RWPE2 (cell line): ENCODE measurements at regions not wholly inside any gene's neighbourhood (a gene's known extent, or its start where the extent isn't known, plus 50 kb on each side); places are given as distances from the start of the nearest gene placed in this dataset.

Experiments
- ATAC-seq: fragments of 200-7000 bp; cut with Tn5 transposase; 3 replicates; pipeline ENCODE4 v1.9.1; 2021; ENCODE audit warnings: low read depth
- DNase-seq: peaks from one replicate; pipeline ENCODE4 v3.0.0-alpha.2; 2020; ENCODE audit warnings: low spot score
- H3K27ac ChIP-seq: fragments of 450-650 bp; 2 replicates; pipeline ENCODE4 v1.5.1; 2017; ENCODE audit warnings: mild to moderate bottlenecking; ENCODE audit not compliant: poor library complexity, severe bottlenecking
- H3K27me3 ChIP-seq: fragments of 250-450 bp; sonication (Bioruptor Pico); 2 replicates; pipeline ENCODE4 v1.5.1; 2021; ENCODE audit warnings: mild to moderate bottlenecking, moderate library complexity; ENCODE audit not compliant: insufficient read depth, poor library complexity, severe bottlenecking
- H3K36me3 ChIP-seq: fragments of 250-450 bp; sonication (Bioruptor Pico); 2 replicates; pipeline ENCODE4 v1.5.1; 2020; ENCODE audit warnings: low read depth, mild to moderate bottlenecking, moderate library complexity
- H3K4me1 ChIP-seq: fragments of 250-450 bp; sonication (Bioruptor Pico); 2 replicates; pipeline ENCODE4 v1.5.1; 2021; ENCODE audit warnings: mild to moderate bottlenecking, moderate library complexity; ENCODE audit not compliant: insufficient read depth, poor library complexity, severe bottlenecking
- H3K4me3 ChIP-seq: fragments of 250-450 bp; sonication (Bioruptor Pico); 2 replicates; pipeline ENCODE4 v1.5.1; 2021; ENCODE audit warnings: mild to moderate bottlenecking, moderate library complexity; ENCODE audit not compliant: severe bottlenecking
- H3K9me3 ChIP-seq: fragments of 250-450 bp; sonication (Bioruptor Pico); 2 replicates; pipeline ENCODE4 v1.5.1; 2021; ENCODE audit warnings: mild to moderate bottlenecking, moderate library complexity; ENCODE audit not compliant: severe bottlenecking
- TF ChIP-seq, protein P1 (sequence below): fragments of 450-650 bp; IDR thresholded peaks from one replicate; pipeline ENCODE4 v1.5.1; 2017; ENCODE audit warnings: mild to moderate bottlenecking, moderate library complexity; ENCODE audit not compliant: poor library complexity, severe bottlenecking

DNA sequence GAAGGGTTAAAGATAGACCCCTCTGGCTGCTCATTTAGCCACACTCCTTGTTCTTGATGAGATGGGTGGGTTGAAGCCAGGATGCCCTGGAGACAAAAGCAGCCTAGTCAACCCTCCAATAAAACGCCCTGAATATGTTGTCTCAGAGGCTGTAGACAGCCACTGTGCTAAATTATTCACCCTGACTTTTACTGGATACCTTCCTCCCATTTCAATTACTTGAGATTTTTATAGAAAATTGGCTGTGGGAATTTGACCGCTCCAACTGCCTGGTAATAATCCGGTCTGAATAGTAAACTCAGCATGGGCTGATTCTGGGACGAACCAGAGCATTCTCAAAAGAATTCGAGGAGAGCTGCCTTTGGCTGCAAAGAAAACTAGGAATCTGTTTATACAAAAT is 104.2 kb downstream of the SNX18 start:
- TF ChIP-seq, protein P1, sequence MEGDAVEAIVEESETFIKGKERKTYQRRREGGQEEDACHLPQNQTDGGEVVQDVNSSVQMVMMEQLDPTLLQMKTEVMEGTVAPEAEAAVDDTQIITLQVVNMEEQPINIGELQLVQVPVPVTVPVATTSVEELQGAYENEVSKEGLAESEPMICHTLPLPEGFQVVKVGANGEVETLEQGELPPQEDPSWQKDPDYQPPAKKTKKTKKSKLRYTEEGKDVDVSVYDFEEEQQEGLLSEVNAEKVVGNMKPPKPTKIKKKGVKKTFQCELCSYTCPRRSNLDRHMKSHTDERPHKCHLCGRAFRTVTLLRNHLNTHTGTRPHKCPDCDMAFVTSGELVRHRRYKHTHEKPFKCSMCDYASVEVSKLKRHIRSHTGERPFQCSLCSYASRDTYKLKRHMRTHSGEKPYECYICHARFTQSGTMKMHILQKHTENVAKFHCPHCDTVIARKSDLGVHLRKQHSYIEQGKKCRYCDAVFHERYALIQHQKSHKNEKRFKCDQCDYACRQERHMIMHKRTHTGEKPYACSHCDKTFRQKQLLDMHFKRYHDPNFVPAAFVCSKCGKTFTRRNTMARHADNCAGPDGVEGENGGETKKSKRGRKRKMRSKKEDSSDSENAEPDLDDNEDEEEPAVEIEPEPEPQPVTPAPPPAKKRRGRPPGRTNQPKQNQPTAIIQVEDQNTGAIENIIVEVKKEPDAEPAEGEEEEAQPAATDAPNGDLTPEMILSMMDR, result no peak
- no peaks in the 10 kb centered on the region for H3K27me3 ChIP-seq
- H3K4me3 ChIP-seq, result no peak overlapping the region
- H3K4me1 ChIP-seq, result peaks cover 11% of the 10 kb centered on the region
- no peaks in the 10 kb centered on the region for H3K36me3 ChIP-seq
- no peak overlapping the region for H3K27ac ChIP-seq
- ATAC-seq, result no peak
- H3K9me3 ChIP-seq, result no peaks in the 10 kb centered on the region
- DNase-seq, result no peak

DNA sequence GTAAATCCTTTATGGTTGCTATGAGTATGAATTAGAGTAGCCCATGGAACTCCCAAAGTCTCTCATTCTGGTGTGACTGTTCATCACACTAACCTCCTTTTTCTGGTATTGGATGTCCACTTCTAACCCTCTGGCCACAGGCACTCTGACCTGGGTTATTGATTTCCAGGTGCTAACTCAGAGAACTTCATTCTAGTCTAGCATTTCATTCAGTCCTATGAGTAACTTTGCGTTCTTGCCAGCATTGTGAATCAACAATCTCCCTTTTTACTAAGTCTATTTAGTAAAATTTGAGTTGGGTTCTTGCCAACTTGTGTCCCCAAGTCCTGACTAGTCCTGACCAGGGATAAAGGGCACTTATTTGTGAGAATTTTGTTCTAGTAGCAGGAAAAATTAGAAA is 103.5 kb downstream of the SNX18 start:
- ATAC-seq (no peak), DNase-seq (no peak)
- Histone ChIP-seq H3K4me1 (peaks cover 11% of the 10 kb centered on the region), H3K36me3 (no peaks in the 10 kb centered on the region), H3K9me3 (no peaks in the 10 kb centered on the region), H3K27ac (no peak overlapping the region), H3K27me3 (no peaks in the 10 kb centered on the region), H3K4me3 (no peak overlapping the region)
- TF ChIP-seq, protein P1, result no peak

DNA sequence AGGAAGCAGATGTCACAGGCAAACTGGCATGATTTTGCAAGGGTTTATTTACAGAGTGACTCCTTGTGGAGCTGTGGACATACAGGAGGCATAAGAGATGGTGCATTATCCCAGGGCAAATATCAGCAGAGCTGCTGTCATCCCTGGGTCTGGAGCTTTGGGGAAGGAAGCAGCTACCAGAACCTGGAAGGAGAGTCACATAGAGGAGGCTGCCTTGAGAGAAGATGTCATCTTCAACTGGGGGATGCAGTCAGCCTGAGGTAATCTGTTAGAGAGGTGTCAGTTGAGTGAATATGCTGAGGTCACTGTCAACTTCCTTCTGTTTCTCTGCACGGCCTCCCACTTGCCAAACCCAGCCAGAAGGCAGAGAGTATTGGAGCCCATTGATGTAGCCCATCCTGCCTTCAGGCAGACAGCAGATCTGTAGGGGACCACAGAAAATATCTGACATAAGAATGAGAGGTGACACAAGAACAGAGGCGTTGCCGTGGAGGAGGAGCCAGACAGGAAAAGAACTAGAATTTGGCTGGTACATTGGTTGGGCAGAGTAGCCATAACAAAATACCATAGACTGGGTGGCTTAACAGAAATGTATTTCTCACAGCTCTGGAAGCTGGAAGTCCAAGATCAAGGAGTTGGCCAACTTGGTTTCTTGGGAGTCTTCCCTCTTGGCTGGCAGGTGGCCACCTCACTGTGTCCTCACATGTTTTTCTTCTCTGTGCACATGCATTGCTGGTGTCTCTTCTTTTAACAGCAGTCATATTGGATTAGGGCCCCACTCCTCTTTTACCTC is 102.8 kb downstream of the SNX18 start:
- DNase-seq (no peak), ATAC-seq (peak; percentile 52; the same call in 1 of the 3 replicates)
- H3K9me3 ChIP-seq, result no peaks in the 10 kb centered on the region
- TF ChIP-seq, protein P1, result no peak
- H3K27me3 ChIP-seq, result no peaks in the 10 kb centered on the region
- no peak overlapping the region for H3K4me3 ChIP-seq
- H3K4me1 ChIP-seq, result peaks cover 11% of the 10 kb centered on the region
- no peaks in the 10 kb centered on the region for H3K36me3 ChIP-seq
- H3K27ac ChIP-seq, result no peak overlapping the region

DNA sequence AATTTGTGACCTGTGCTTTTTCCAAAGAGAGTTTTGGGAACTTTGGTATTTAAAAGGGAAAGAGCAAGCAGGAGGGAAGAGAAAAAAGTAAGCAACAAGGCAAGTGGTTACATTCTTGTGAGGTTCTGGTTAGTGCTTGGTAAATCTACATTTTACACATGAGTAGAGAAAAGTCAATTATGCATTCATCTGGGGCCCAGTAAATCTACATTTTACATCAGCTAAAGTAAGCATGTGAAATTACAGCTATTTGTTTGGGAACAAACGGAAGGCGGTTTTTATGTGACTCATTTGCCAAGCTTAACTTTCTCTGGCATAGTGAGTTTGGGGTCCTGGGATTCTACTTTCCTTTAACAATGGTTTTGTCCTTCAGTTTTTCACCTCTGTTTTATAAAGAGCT is 102.2 kb downstream of the SNX18 start:
- Histone ChIP-seq H3K27me3 (no peaks in the 10 kb centered on the region), H3K4me3 (no peak overlapping the region), H3K27ac (no peak overlapping the region), H3K36me3 (no peaks in the 10 kb centered on the region), H3K9me3 (no peaks in the 10 kb centered on the region), H3K4me1 (peaks cover 6% of the 10 kb centered on the region)
- TF ChIP-seq, protein P1, result no peak
- DNase-seq (no peak), ATAC-seq (no peak)

DNA sequence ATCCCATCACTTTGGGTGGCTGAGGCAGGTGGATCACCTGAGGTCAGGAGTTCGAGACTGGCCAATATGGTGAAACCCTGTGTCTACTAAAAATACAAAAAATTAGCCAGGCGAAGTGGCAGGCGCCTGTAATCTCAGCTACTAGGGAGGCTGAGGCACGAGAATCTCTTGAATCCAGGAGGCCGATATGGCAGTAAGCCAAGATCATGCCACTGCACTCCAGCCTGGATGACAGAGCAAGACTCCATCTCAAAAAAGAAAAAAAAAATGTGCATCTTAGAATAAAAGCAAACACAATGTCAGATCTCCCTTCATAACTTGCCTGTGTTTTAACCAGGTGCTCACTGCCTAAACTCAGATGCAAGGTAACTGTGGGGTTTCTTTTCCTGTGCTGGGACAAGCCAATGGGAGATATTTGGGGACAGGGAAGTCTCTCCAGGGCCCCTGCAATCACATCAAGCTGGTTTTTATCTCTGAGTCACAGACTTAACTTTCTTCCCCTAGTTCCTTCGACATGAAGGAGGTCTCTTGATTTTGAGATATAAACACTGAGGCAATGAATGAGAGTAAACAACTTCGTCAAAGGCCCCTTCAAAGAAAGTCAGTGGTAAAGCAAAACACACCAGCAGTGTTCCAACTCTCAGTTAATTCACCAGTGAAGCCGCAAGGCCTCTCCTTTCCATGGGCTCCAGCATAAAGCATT is 99.1 kb downstream of the SNX18 start:
- H3K27ac ChIP-seq, result no peak overlapping the region
- TF ChIP-seq, protein P1, result no peak
- DNase-seq, result no peak

More for the DNA sequence above, 99.1 kb downstream of the SNX18 start:
- no peaks in the 10 kb centered on the region for H3K27me3 ChIP-seq
- H3K4me1 ChIP-seq, result peaks cover 6% of the 10 kb centered on the region
- no peak overlapping the region for H3K4me3 ChIP-seq
- no peak for ATAC-seq
- H3K36me3 ChIP-seq, result no peaks in the 10 kb centered on the region
- no peaks in the 10 kb centered on the region for H3K9me3 ChIP-seq
